A549 (cell line): ENCODE measurements at regions not wholly inside any gene's neighbourhood (a gene's known extent, or its start where the extent isn't known, plus 50 kb on each side); places are given as distances from the start of the nearest gene placed in this dataset.

Source experiments
- RAD21 ChIP-seq, 2 experiments: fragments of >200 bp in 1 of 2; sonication (Bioruptor Twin) in 1 of 2; formaldehyde crosslinking in 1 of 2; IDR thresholded peaks in 1 of 2; conservative IDR thresholded peaks in 1 of 2; 2 replicates in 1 of 2; 3 replicates in 1 of 2; pipeline ENCODE4 v1.6.1; 2012 to 2018; ENCODE audit warnings: inconsistent platforms in 1 of 2
- TF ChIP-seq, protein P1 (sequence below): fragments of >200 bp; sonication (Bioruptor Twin); formaldehyde crosslinking; IDR thresholded peaks from 3 replicates; pipeline ENCODE4 v1.5.1; 2016

GRCh38 chr5:93226202-93226735 lies 354.8 kb downstream of the NR2F1-AS1 start:
- TF ChIP-seq, protein P1, sequence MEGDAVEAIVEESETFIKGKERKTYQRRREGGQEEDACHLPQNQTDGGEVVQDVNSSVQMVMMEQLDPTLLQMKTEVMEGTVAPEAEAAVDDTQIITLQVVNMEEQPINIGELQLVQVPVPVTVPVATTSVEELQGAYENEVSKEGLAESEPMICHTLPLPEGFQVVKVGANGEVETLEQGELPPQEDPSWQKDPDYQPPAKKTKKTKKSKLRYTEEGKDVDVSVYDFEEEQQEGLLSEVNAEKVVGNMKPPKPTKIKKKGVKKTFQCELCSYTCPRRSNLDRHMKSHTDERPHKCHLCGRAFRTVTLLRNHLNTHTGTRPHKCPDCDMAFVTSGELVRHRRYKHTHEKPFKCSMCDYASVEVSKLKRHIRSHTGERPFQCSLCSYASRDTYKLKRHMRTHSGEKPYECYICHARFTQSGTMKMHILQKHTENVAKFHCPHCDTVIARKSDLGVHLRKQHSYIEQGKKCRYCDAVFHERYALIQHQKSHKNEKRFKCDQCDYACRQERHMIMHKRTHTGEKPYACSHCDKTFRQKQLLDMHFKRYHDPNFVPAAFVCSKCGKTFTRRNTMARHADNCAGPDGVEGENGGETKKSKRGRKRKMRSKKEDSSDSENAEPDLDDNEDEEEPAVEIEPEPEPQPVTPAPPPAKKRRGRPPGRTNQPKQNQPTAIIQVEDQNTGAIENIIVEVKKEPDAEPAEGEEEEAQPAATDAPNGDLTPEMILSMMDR, result no peak
- no peak for TF ChIP-seq RAD21 (conservative IDR thresholded peaks at IDR 0.05 in 1 of 2, IDR thresholded peaks at IDR 0.05 in 1 of 2)
